ENCODE measurements at regions not wholly inside any gene's neighbourhood (a gene's known extent, or its start where the extent isn't known, plus 50 kb on each side); places are given as distances from the start of the nearest gene placed in this dataset.
"Not testable (repeated sequence)": the region's sequence is repeated elsewhere in the genome, so short reads cannot be mapped to it uniquely, and the experiment has no call there.

- WGBS, 2 donors, result 43 to 45% methylated on average over 4 of the region's 4 CpGs
- H3K27me3 ChIP-seq, result no peaks in the 10 kb centered on the region
- FAIRE-seq (no peak), ATAC-seq (no peak), DNase-seq (no peak)
- TF ChIP-seq, protein P1, sequence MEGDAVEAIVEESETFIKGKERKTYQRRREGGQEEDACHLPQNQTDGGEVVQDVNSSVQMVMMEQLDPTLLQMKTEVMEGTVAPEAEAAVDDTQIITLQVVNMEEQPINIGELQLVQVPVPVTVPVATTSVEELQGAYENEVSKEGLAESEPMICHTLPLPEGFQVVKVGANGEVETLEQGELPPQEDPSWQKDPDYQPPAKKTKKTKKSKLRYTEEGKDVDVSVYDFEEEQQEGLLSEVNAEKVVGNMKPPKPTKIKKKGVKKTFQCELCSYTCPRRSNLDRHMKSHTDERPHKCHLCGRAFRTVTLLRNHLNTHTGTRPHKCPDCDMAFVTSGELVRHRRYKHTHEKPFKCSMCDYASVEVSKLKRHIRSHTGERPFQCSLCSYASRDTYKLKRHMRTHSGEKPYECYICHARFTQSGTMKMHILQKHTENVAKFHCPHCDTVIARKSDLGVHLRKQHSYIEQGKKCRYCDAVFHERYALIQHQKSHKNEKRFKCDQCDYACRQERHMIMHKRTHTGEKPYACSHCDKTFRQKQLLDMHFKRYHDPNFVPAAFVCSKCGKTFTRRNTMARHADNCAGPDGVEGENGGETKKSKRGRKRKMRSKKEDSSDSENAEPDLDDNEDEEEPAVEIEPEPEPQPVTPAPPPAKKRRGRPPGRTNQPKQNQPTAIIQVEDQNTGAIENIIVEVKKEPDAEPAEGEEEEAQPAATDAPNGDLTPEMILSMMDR (IDR thresholded peaks at IDR 0.05), result no peak
- H3K36me3 ChIP-seq, result no peaks in the 10 kb centered on the region
- intact Hi-C loops (cut with DNase I), result no loop called here
- H3K27ac ChIP-seq, result no peak overlapping the region
- H3K4me1 ChIP-seq, result no peaks in the 10 kb centered on the region
- H3K9me3 ChIP-seq, result no peaks in the 10 kb centered on the region
- H3K4me3 ChIP-seq, result no peak overlapping the region
These were observed 51.7 kb upstream of the ATIC start for GRCh38 chr2:215260097-215260677.

- Histone ChIP-seq H3K9me3 (no peaks in the 10 kb centered on the region), H3K27ac (no peak overlapping the region), H3K27me3 (no peaks in the 10 kb centered on the region), H3K4me3 (no peak overlapping the region), H3K36me3 (no peaks in the 10 kb centered on the region), H3K4me1 (no peaks in the 10 kb centered on the region)
- ATAC-seq (no peak), FAIRE-seq (no peak), DNase-seq (no peak)
- intact Hi-C loops (cut with DNase I), result no loop called here
- TF ChIP-seq, protein P1 (IDR thresholded peaks at IDR 0.05), result no peak
- 72 to 87% methylated on average over 2 of the region's 2 CpGs for WGBS, 2 donors
These were observed 62.4 kb upstream of the ATIC start for GRCh38 chr2:215249501-215249900.

- H3K4me3 ChIP-seq; FAIRE-seq; H3K4me1 ChIP-seq; H3K9me3 ChIP-seq; intact Hi-C loops (cut with DNase I); H3K27ac ChIP-seq; H3K36me3 ChIP-seq; H3K27me3 ChIP-seq; ATAC-seq: not testable (repeated sequence)
- DNase-seq, result peak in 1 of 6 donors; percentile 58
- 85 to 90% methylated on average over 20 of the region's 20 CpGs for WGBS, 2 donors
These were observed 65.9 kb upstream of the ATIC start for GRCh38 chr2:215245919-215246318.

DNA sequence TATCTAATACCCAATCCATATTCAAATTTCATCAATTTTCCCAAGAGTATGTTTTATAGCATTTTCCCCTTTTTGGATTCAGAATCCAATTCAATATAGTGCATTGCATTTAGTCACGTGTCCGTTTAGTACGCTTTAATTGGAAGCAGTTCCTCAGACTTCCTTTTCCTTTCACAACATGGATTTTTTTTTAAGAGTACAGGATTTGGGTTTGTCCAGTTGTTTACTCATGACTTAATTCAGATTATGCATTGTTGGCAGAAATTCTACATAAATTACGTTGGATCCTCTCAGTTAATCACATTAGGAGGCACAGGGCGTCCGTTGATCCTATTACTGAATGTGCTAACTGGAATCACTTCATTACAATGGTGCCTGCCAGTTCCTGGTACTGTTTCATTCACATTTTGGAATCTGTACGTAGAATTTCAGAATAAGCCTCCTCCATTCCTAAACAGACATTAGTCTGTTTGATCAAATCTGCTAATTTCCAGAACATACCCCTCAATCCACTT is 70.0 kb upstream of the ATIC start:
- Histone ChIP-seq H3K4me3 (no peak overlapping the region), H3K9me3 (no peaks in the 10 kb centered on the region), H3K4me1 (no peaks in the 10 kb centered on the region), H3K36me3 (no peaks in the 10 kb centered on the region), H3K27ac (no peak overlapping the region), H3K27me3 (no peaks in the 10 kb centered on the region)
- DNase-seq, result no peak
- no peak for ATAC-seq
- FAIRE-seq, result no peak
- 52 to 57% methylated on average over 7 of the region's 7 CpGs for WGBS, 2 donors
- TF ChIP-seq, protein P1 (IDR thresholded peaks at IDR 0.05), result no peak
- intact Hi-C loops (cut with DNase I), result no loop called here

DNA sequence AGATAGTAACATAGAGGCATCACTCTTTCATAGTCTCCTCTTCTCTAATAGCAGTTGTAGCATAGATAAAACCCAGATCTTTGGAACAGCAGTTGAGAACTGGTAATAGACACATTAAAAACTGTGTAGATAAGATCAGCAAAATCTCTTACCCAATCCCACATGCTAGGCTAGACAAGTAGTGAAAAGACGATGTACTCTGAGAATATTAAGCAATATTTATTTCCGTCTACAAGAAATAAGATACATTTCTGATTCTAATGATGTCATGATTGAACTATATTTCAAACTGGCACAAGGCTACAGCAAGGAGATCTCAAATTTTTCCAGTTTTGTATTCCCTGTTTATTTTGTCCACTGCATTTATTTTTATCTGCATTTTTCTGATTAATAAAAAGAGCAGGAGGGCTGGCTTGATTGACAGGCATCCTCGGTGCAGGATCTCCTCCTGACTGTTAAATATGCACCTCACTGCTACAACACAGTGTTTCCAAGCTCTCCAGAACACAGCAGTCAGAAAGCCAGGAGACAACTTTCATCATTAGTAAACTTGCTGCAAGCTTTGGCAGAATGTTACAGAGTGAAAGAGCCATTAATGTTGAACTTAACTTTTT is 73.3 kb upstream of the ATIC start:
- WGBS, 2 donors, result 6 to 20% methylated on average over 3 of the region's 3 CpGs
- Histone ChIP-seq H3K27ac (no peak overlapping the region), H3K9me3 (no peaks in the 10 kb centered on the region), H3K4me1 (no peaks in the 10 kb centered on the region), H3K36me3 (no peaks in the 10 kb centered on the region), H3K4me3 (no peak overlapping the region), H3K27me3 (no peaks in the 10 kb centered on the region)
- TF ChIP-seq, protein P1 (IDR thresholded peaks at IDR 0.05), result no peak
- intact Hi-C loops (cut with DNase I), result no loop called here
- ATAC-seq, result no peak
- FAIRE-seq, result no peak
- no peak for DNase-seq

Measured in pancreas (tissue), 10 donors.